PC-9 (cell line): ENCODE measurements at regions not wholly inside any gene's neighbourhood (a gene's known extent, or its start where the extent isn't known, plus 50 kb on each side); places are given as distances from the start of the nearest gene placed in this dataset.

Source experiments
- CTCF ChIP-seq: fragments of 200-600 bp; sonication (generic); conservative IDR thresholded peaks from 2 replicates; pipeline ENCODE4 v1.6.1; 2017; ENCODE audit warnings: mixed run types, antibody characterized with exemption, mild to moderate bottlenecking, moderate library complexity
- EZH2 ChIP-seq: fragments of 200-600 bp; sonication (generic); IDR thresholded peaks from 2 replicates; pipeline ENCODE4 v1.8.0; 2017; ENCODE audit warnings: antibody characterized with exemption, low read depth

GRCh38 chr1:234668577-234668955 is 58.6 kb upstream of the IRF2BP2 start:
- TF ChIP-seq EZH2 (no peak), CTCF (no peak)
